ENCODE measurements at regions not wholly inside any gene's neighbourhood (a gene's known extent, or its start where the extent isn't known, plus 50 kb on each side); places are given as distances from the start of the nearest gene placed in this dataset.

- intact Hi-C loops (cut with DNase I; ENCODE audit: low total_unique reads), result no loop called here
- 64 to 76% (median 71%) methylated on average over 6 of the region's 6 CpGs for WGBS, 5 donors
- no peak for DNase-seq
- H3K4me3 ChIP-seq, result no peak overlapping the region
- TF ChIP-seq POLR2AphosphoS5 (IDR thresholded peaks at IDR 0.05) (no peak), EP300 (IDR thresholded peaks at IDR 0.05) (no peak), CTCF (IDR thresholded peaks at IDR 0.05) (no peak), POLR2A (IDR thresholded peaks at IDR 0.05) (no peak)
- H3K27ac ChIP-seq, result no peak overlapping the region
- no peaks in the 10 kb centered on the region for H3K9me3 ChIP-seq
- H3K36me3 ChIP-seq, result no peaks in the 10 kb centered on the region
- peaks cover 0 to 25% (median 0%) of the 10 kb centered on the region in 3 donors for H3K27me3 ChIP-seq
- H3K4me1 ChIP-seq, result peaks cover 0 to 5% (median 0%) of the 10 kb centered on the region in 4 donors
These were observed 104.2 kb upstream of the TARDBP start for GRCh38 chr1:10908266-10908665.

- WGBS, 5 donors, result 47 to 53% (median 49%) methylated on average over 20 to 22 of the region's 22 CpGs
- no peak overlapping the region for H3K27ac ChIP-seq
- peak; percentile 77 for DNase-seq
- no peaks in the 10 kb centered on the region for H3K36me3 ChIP-seq
- peaks cover 0 to 18% (median 0%) of the 10 kb centered on the region in 3 donors for H3K27me3 ChIP-seq
- peaks cover 0 to 5% (median 0%) of the 10 kb centered on the region in 4 donors for H3K4me1 ChIP-seq
- no peak overlapping the region for H3K4me3 ChIP-seq
- no peaks in the 10 kb centered on the region for H3K9me3 ChIP-seq
- intact Hi-C loops (cut with DNase I; ENCODE audit: low total_unique reads), result no loop called here
- TF ChIP-seq POLR2AphosphoS5 (IDR thresholded peaks at IDR 0.05) (no peak), CTCF (IDR thresholded peaks at IDR 0.05) (peak in 5 of 7 experiments; percentile 26 to 70 (median 52)), EP300 (IDR thresholded peaks at IDR 0.05) (no peak)
These were observed 102.5 kb upstream of the TARDBP start for GRCh38 chr1:10909697-10910680.

- Histone ChIP-seq H3K27ac (no peak overlapping the region), H3K36me3 (no peaks in the 10 kb centered on the region), H3K27me3 (peaks cover 0 to 16% (median 0%) of the 10 kb centered on the region in 3 donors), H3K4me3 (no peak overlapping the region), H3K9me3 (no peaks in the 10 kb centered on the region), H3K4me1 (peaks cover 0 to 5% (median 0%) of the 10 kb centered on the region in 4 donors)
- TF ChIP-seq POLR2A (IDR thresholded peaks at IDR 0.05), result no peak
- TF ChIP-seq EP300 (IDR thresholded peaks at IDR 0.05), result no peak
- no peak for TF ChIP-seq POLR2AphosphoS5 (IDR thresholded peaks at IDR 0.05)
- TF ChIP-seq CTCF (IDR thresholded peaks at IDR 0.05), result no peak
- WGBS, 5 donors, result 87 to 91% (median 90%) methylated on average over 11 to 13 of the region's 13 CpGs
- intact Hi-C loops (cut with DNase I; ENCODE audit: low total_unique reads), result no loop called here
- peak in 1 of 2 donors; percentile 63 for DNase-seq
These were observed 101.6 kb upstream of the TARDBP start for GRCh38 chr1:10910681-10911489.

- intact Hi-C loops (cut with DNase I; ENCODE audit: low total_unique reads), result no loop called here
- Histone ChIP-seq H3K4me3 (no peak overlapping the region), H3K27me3 (peaks cover 0 to 14% (median 0%) of the 10 kb centered on the region in 3 donors), H3K36me3 (no peaks in the 10 kb centered on the region), H3K4me1 (peaks cover 0 to 5% (median 0%) of the 10 kb centered on the region in 4 donors), H3K27ac (no peak overlapping the region), H3K9me3 (no peaks in the 10 kb centered on the region)
- TF ChIP-seq POLR2A (IDR thresholded peaks at IDR 0.05), result no peak
- no peak for TF ChIP-seq EP300 (IDR thresholded peaks at IDR 0.05)
- no peak for TF ChIP-seq POLR2AphosphoS5 (IDR thresholded peaks at IDR 0.05)
- TF ChIP-seq CTCF (IDR thresholded peaks at IDR 0.05), result no peak
- no peak for DNase-seq
- WGBS, 5 donors, result 86 to 95% (median 92%) methylated on average over 9 to 11 of the region's 11 CpGs
These were observed 100.8 kb upstream of the TARDBP start for GRCh38 chr1:10911490-10912166.
